GM21526 (cell line): ENCODE measurements at regions not wholly inside any gene's neighbourhood (a gene's known extent, or its start where the extent isn't known, plus 50 kb on each side); places are given as distances from the start of the nearest gene placed in this dataset.
"Not testable (repeated sequence)": the region's sequence is repeated elsewhere in the genome, so short reads cannot be mapped to it uniquely, and the experiment has no call there.

Source experiments
- ATAC-seq: cut with Tn5 transposase; IDR thresholded peaks from one replicate; pipeline ENCODE4 v1.9.1; 2021; ENCODE audit warnings: moderate library complexity; ENCODE audit not compliant: unreplicated experiment, low FRiP score

DNA sequence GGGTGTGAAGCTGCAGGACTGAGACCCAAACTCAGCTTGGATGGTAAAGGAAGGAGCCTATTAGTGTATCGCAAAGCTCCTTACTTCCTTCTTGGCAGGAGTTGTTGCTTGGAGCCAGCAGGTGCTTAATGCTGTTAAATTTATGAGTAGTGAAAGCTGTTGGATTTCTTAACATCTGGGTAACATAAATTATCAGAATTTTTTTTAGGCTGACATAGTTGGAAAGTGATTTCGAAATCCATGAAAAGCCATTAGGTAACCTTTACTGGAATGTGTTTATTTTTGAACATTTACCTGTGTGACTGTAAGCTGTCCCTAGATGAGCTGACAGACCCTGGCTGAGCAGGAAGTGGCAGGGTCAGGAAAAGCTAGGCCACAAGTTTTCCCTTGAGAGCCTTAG is 470.4 kb upstream of the SLC35B3 start:
- no peak for ATAC-seq

DNA sequence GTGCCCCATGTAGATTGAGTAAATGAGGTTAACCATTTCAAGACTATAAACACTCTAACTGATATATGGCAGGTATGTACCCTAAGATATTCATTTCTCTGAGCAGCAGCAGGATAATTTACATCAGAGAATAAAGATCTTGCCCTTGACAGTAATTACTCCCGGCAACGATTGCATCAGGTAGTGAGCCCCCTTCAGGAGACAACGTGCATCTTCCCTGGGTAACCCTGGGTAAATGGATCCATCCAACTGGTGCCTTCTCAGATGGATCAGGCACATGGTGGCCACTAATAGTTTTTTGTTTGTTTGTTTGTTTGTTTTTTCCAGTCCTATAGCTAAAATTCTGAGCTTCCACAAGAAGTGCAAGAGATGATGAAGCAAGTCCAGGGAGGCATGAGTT is 469.4 kb upstream of the SLC35B3 start:
- peak; percentile 81 for ATAC-seq

DNA sequence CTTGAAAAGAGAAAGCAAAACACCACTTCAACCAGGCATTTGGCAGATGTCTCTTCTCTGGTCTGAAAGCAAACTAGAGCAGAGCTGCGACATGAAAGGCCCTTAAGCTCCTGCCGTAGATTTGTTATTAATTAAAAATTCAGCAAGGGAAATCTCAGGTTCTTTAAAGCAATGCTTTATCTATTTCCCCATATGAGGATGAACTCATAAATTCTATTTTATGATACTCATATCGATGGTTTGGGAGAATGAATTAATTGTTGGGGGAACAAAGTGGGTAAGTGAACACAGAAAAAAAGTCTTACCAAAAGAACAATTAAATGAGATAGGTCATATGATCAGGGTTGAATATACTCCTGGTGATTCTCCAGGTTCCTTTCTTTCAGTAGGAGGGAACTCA is 464.7 kb upstream of the SLC35B3 start:
- ATAC-seq = no peak

DNA sequence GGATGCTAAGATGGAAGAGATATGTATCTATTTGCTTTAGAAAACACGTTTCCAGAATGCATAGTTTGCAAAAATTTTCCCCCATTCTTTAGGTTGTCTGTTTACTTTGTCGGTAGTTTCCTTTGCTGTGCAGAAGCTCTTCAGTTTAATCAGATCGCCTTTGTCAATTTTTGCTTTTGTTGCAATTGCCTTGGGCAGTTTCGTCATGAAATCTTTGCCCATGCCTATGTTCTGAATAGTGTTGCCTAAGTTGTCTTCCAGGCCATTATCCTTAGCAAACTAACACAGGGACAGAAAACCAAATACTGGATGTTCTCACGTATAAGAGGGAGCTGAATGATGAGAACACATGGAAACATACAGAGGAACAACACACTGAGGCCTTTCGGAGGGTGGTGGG is 454.2 kb upstream of the SLC35B3 start:
- ATAC-seq = no peak

DNA sequence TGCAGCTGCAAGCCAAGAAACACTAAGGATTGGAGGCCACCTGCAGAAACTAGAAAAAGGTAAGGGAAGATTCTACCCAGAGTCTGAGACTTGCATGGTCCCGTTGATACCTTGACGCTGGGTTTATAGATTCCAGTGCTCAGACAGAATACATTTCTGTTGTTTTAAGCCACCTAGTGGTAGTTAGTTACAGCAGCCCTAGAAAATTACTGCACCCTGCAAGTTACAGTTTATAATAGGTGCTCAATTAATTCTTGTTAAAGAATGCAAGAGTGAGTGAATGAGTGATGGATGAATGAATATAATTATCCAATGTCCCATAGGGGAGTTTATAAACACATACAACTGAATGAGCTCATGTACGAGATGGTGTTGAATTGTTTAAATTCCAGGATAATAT is 453.1 kb upstream of the SLC35B3 start:
- peak; percentile 62 for ATAC-seq

DNA sequence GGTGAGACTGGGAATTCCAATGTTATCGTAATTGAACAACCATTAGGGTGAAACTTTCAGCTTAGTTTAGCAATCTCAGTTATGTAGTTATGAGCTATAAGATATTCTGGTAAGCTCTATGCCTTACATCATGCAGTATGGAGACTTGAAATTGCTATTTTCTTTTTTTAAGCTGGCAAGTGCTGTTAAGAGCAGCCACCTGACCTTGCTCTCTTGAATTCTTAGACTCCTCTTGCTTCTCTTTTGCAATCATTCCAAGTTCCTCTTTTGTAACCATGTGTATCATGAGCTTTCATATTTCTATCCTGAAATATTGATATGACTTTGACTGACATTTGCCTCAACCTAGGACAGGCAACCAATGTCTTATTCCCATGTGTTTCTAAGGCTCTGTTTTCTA is 446.3 kb upstream of the SLC35B3 start:
- no peak for ATAC-seq

DNA sequence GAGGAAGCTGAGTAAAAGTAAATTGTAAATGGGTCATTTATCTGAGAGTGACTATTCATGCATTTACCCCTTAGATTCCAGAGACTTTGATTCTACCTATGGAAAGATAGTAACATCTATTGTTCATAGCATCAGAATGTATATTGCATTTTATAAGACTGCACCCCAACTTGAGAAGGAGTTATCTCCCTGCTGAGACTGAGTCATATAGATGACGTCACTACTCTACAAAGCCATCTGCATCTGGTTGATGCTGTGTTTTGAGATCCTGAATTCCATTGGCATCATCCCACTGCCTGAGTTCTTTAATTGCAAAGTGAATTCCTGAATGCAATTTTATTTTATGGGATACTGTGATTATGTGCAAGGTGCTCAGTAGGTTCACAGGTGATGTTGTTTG is 444.0 kb upstream of the SLC35B3 start:
- no peak for ATAC-seq

DNA sequence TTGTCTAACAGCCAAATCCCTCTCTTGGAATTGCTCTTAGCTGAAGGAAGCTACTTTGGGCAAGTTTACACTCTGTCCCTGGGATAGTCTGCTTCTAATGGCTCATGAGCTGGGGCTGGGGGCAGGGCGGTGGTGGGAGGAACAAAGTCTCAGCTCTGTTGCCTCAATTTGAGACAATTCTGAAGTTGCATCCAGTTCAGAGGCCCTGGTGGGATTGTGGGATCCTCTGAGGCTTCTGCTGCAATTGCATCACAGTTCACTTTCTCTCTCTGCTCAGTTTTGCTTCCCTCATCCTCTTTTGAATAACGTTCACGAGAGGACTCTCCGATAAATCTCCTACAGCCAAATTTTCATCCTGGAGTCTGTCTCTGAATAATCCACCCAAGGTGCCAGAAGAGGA is 440.6 kb upstream of the SLC35B3 start:
- ATAC-seq = no peak

DNA sequence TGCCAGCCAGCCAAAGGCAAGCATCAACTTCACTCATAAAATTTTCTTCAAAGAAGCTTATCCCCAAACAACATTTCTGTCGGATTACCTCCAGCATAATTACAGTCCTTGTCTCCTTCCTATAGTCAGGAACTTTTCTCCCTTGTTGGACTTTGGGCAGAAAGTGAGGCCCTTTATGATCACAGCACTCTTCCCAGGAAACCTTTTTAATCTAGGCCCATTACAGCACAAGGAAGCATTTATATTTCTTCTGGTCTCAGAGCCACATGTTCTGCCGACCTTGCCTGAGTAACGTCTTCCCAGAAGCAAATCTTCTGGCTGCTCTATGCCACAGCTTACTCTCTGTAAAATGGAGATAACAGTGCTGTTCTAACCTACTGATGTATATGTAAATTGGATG is 437.2 kb upstream of the SLC35B3 start:
- no peak for ATAC-seq

DNA sequence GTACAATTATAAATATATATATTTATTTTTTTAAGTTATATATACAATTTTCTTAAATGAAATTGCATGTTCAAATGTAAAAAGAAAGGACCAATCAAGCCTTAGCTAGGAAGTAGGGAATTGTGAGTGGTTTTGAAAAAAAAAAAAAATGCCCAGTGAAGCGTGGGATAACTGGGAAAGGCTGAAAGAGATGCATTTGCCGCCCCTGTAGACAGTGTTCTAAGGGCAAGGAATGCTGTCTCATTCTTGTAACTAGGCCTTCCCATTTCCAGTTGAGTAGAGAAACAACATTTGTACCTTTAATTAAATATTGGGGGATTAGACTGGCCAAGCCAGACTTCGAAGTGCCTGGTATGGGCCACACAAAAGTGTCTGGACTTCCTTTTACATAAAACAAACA is 430.1 kb upstream of the SLC35B3 start:
- no peak for ATAC-seq

DNA sequence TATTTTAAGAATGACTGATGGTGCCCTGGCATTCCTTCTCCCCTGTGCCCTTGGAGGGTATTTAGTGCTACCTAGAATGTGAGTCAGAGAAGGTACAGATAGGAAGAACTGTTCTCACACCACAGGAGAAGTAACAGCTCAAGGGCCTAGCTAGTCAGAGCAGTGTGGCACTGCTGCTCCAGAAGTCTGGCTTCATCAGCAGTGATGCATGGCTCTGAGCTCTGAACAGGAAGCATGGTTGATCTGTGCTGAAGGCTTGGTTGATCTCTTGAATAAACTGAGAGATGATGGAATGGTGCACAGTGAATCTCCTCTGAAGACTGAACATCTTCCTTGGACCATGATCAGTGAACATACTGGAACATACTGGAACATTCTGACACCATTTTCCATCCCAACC is 425.3 kb upstream of the SLC35B3 start:
- no peak for ATAC-seq

DNA sequence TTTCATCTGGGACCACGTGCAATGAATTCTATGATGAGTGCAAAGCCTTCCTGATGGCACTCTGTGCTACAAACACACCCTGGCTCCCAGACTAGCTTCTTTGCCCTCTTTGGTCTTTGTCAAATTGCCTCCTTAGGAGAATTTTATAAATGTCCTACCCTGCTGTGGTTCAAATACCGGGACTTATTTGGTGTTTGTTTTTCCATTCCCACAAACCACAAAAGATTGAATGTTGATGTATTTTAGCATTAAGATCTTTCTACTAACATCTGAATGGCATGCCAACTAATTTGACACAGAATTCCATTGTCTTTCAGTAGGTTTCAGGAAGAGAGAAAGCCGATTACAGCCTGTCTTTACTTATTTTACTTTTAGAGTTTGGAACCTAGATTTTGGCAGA is 424.2 kb upstream of the SLC35B3 start:
- ATAC-seq = no peak

DNA sequence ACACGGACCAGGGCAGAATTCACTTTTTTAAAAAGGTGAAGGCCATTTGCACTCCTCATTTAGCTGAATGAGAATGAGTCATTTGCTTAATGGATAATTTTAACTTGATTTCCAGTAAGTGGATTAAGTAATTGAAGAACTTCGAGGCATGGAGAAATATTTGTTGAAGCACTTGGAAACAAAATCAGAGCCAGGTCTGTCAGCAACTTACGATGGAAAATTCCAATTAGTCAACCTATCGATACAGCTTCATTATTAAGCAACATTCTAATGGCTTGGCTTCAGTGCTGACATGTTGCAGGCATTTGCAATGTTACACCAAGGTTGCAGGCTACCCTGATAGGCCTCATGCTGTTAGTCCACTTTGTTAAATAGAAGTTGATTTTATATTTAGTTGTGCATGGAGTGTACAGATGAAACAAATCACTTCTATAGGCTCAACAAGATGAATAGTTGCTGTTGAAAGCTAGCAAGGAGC is 423.5 kb upstream of the SLC35B3 start:
- no peak for ATAC-seq

DNA sequence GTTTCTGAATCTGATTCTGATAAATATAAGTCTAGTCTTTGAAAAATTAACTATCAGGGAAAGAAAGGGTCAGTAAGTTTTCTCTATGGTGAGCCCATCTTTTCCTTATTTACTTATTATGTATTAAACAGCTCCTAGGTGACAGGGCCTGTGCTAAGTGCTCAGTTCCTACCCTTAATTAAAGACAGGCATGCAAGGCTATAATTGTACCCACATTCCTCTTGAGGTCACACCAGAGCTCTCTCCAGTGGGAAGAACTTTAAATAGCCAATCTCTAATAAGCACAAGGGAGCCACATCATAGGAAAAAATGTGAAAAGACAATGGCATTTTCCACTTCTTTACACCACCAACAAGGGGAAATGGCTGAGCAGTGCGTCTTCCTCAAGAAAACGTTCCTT is 421.8 kb upstream of the SLC35B3 start:
- ATAC-seq = no peak

DNA sequence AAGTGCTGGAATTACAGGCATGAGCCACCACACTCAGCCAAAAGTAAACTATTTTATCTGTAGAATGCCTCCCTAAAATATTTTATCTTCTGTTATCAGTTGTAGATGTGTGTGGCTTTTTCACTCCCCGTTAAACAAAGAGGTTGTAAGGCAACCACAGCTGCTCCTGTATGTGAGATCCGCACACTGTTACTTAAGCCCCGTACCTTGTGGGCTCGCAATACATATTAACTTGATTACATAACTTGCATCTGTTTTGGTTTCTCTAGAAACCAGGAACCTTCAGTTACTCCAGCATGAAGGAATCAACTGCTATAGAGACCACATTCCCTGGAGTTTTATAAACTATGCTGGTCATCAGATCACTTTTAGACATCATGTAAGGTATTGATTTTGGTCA is 420.1 kb upstream of the SLC35B3 start:
- ATAC-seq = no peak

DNA sequence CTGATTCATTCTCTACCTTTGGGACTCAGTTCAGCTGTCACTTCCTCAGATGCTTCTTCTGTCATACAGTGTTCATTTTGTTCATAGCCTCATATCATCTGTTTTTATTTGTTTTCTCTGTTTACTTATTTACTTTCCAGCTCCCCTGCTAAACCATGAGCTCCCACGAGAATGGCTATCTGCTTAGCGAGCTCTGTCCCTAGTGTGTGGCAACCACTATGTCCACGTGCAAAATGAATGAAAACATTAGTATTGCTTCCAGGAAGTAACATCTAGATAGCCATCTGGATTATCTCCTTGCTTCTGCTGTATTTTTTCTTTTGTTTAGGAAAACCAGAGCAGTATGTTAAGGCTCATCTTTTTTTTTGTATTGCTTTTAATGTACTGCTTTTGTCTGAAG is 417.0 kb upstream of the SLC35B3 start:
- ATAC-seq = no peak

DNA sequence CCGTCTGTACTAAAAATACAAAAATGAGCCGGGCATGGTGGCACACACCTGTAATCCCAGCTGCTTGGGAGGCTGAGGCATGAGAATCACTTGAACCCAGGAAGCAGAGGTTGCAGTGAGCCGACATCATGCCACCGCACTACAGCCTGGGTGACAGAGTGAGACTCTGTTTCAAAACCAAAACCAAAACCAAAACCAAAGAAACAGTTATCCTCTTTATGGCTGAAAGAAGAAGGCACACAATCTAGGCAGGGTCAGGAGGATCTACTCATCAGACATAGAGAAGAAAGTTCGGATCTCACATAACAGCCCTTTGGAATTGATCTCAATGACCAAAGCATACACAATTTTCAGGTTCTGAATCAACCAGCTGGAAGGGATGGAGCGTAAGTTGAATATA is 411.3 kb upstream of the SLC35B3 start:
- not testable (repeated sequence) for ATAC-seq

DNA sequence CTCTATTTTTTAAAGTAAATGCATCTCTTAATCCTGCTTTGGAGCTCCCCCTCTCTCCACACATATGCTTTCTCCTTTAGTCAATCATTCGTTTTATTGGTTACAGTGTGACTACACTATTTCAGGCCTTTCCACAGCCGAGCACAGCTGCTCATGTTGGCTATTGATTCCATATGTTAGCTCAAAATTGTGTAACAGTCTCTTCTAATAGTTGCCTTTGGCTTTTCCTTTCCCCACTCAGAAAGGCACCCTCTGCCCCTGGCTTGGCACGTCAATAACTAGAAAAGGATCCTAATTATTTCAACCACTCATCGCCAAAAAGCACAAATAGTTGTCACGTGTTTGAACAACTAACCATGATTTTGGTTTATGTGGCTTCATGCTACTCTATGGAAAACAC is 410.3 kb upstream of the SLC35B3 start:
- ATAC-seq = no peak

DNA sequence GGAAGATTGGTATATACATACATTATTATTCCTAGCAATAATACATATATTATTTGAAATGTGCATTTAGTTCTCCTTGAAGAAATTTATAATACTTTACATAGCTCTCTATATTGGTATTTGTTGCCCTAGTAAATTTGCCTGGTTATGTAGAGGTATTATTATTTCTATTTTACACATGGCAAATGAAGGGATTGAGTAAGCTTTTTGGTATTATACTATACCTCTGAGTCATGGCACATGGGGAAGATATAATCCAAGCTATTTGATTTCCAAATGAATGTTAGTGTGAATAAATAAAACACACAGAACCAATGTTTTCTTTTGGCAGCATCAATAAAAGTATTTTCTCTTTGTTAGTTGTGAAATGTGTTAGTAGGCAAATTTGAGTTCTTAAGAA is 409.6 kb upstream of the SLC35B3 start:
- ATAC-seq = no peak

DNA sequence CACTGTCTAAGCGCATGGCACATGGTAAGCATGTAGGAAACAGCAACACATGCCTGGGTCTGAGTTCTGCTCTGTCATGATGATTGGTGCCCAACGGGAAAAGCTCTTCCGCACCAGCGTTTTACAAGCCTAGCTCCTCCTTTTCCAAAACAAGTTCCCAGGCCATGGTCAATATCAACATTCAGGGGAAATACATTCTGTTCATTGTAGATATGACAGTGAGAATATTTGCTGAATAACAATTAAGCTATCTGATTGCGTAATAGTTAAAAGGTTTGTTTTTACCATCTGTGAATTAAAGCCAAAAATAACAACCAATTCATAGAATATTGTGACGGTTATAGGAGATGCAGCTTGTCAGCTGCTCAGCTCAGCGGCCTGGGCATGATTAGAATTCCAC is 404.3 kb upstream of the SLC35B3 start:
- no peak for ATAC-seq

DNA sequence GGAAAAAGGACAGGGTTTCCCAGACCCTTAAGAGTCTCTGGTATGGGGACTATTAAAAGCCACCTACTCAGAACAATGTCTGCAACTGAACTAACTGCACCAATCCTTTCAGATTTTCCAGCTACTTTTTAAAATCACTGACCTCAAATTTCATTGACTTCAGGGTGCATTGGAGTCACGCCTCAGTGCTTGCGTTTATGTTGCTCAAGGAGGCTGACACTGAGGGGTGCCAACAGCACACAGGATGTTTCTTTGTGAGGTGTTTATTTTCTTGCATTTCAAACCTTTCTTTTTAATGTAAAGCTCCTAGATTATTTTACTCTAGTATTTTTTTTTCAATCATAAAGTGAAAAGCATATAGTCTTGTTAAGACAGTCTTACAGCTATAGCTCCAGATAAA is 402.0 kb upstream of the SLC35B3 start:
- no peak for ATAC-seq

DNA sequence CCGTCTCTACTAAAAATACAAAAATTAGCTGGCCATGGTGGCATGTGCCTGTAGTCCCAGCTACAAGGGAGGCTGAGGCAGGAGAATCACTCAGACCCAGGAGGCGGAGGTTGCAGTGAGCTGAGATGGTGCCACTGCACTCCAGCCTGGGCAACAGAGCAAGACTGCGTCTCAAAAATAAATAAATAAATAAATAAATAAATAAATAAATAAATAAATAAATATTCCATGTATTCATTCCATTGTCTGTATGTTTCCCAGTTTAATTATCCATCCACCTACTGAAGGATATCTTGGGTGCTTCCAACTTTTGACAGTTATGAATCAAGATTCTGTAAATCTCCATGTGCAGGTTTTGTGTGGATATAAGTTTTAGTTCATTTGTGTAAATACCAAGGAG is 397.4 kb upstream of the SLC35B3 start:
- ATAC-seq = not testable (repeated sequence)

DNA sequence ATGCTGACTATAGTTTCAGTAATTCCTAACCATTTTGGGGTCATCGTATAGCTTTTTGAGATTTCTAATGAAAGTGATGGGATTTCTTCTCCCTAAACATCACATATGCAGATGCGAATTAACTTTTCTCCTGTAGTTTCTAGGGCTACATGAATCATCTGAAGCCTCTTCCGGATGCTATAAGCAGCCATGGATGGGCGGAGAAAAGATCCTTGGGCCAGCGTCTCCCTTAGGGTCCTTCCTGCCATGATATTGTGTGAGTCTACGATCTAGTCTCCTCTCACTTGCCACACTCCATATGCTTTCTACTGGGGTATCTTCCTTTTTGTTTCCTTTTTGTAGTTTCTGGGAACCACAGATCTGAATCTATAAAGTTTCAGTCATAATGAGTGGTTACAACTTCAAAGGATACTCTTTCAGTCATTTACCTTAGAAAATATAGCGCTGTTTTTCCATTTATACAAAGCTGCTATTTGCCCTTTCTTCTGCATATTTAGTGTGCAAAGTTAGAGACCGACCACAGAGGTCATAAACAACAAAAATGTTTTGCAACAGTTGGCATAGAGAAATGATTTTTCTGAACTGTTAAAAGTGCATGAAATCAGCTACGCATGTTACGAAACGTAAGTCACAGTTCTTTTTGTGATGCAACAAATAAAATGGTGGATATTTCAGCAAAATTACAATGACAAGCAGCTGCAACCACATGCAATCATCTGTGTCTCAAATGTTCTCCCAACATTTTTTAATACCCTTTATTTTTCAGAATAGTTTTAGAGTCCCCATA is 396.2 kb upstream of the SLC35B3 start:
- ATAC-seq = no peak
